ENCODE measurements at regions not wholly inside any gene's neighbourhood (a gene's known extent, or its start where the extent isn't known, plus 50 kb on each side); places are given as distances from the start of the nearest gene placed in this dataset.

DNA sequence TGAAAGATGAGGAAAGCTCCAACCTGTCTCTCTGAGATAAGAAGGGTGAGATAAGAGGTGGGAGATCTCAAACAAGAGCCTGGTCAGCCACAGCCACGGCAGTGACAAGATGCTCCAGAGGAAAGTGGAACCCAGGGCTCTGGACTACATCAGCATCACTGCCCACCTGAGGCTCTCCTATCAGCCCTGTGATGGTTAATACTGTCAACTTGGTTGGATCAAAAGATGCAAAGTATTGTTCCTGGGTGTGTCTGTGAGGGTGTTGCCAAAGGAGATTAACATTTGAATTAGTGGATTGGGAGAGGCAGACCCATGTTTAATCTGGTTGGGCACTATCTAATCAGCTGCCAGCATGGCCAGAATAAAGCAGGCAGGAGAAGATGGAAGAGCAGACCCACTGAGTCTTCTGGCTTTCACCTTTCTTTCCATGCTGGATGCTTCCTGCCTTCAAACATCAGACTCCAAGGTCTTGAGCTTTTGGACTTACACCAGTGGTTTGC lies 476.6 kb upstream of the NBEA start:
- H3K9me3 Mint-ChIP-seq: peaks cover 5% of the 10 kb centered on the region
- H3K4me1 Mint-ChIP-seq: no peaks in the 10 kb centered on the region
- H3K36me3 Mint-ChIP-seq: no peaks in the 10 kb centered on the region
- H3K27me3 Mint-ChIP-seq: peaks cover 2% of the 10 kb centered on the region
- H3K4me3 Mint-ChIP-seq: no peak overlapping the region
- H3K27ac Mint-ChIP-seq: no peak overlapping the region

DNA sequence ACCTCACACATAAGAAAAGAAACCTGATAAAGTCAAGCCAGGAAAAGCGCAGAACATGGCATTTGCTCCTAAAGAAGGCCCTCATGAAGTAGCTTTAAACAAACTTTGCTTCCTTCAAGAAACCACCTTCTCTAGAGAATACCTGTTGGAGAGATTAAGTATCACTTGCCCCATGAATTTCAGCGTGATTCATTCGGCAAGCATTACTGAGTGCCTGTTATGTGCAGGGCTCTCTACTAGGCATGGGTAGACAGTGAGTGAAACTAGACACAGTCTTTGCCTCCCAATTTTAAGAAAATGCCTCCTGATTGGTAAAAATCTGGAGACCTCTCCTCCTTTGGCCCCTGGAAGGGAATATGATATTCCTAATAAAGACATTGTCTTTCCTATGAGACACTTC lies 475.8 kb upstream of the NBEA start:
- Mint-ChIP-seq H3K4me1 (no peaks in the 10 kb centered on the region), H3K27me3 (peaks cover 2% of the 10 kb centered on the region), H3K4me3 (no peak overlapping the region), H3K27ac (no peak overlapping the region), H3K36me3 (no peaks in the 10 kb centered on the region), H3K9me3 (no peaks in the 10 kb centered on the region)

- peaks cover 2% of the 10 kb centered on the region for H3K27me3 Mint-ChIP-seq
- no peaks in the 10 kb centered on the region for H3K36me3 Mint-ChIP-seq
- H3K27ac Mint-ChIP-seq: no peak overlapping the region
- H3K4me1 Mint-ChIP-seq: no peaks in the 10 kb centered on the region
- no peak overlapping the region for H3K4me3 Mint-ChIP-seq
- H3K9me3 Mint-ChIP-seq: no peaks in the 10 kb centered on the region
These were observed 474.5 kb upstream of the NBEA start for GRCh38 chr13:34467450-34468083.

- peaks cover 2% of the 10 kb centered on the region for H3K27me3 Mint-ChIP-seq
- no peak overlapping the region for H3K27ac Mint-ChIP-seq
- H3K4me3 Mint-ChIP-seq: no peak overlapping the region
- no peaks in the 10 kb centered on the region for H3K4me1 Mint-ChIP-seq
- H3K36me3 Mint-ChIP-seq: no peaks in the 10 kb centered on the region
- no peaks in the 10 kb centered on the region for H3K9me3 Mint-ChIP-seq
These were observed 472.7 kb upstream of the NBEA start for GRCh38 chr13:34469196-34469986.

GRCh38 chr13:34474187-34474868 lies 467.7 kb upstream of the NBEA start:
- H3K36me3 Mint-ChIP-seq: no peaks in the 10 kb centered on the region
- no peaks in the 10 kb centered on the region for H3K27me3 Mint-ChIP-seq
- no peak overlapping the region for H3K4me3 Mint-ChIP-seq
- H3K4me1 Mint-ChIP-seq: no peaks in the 10 kb centered on the region
- no peak overlapping the region for H3K27ac Mint-ChIP-seq
- H3K9me3 Mint-ChIP-seq: peaks cover under 1% of the 10 kb centered on the region

DNA sequence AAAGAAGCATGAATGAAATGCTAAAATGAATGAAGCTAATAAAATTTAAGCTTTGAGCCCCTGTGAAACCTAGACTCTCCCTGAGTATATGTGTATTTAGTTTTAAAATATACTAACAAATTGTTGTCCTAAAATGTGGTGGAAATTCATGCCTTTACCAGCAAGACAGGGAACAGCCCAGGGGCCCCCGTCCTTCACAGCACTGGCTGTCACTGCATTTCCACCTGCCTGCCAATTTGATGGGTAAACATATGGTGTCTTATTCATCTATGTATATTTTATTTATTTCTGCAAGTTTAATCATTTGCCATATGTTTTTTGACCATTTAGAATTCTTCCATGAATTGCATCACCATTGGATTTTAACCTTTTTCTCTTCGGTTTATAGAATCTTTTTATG lies 463.7 kb upstream of the NBEA start:
- Mint-ChIP-seq H3K4me3 (no peak overlapping the region), H3K9me3 (peaks cover 5% of the 10 kb centered on the region), H3K27ac (no peak overlapping the region), H3K36me3 (no peaks in the 10 kb centered on the region), H3K27me3 (no peaks in the 10 kb centered on the region), H3K4me1 (no peaks in the 10 kb centered on the region)

GRCh38 chr13:34502011-34502410 lies 440.1 kb upstream of the NBEA start:
- Mint-ChIP-seq H3K4me3 (no peak overlapping the region), H3K27me3 (no peaks in the 10 kb centered on the region), H3K27ac (no peak overlapping the region), H3K36me3 (no peaks in the 10 kb centered on the region), H3K9me3 (peaks cover 4% of the 10 kb centered on the region), H3K4me1 (no peaks in the 10 kb centered on the region)

GRCh38 chr13:34502621-34503020 lies 439.4 kb upstream of the NBEA start:
- Mint-ChIP-seq H3K27ac (no peak overlapping the region), H3K4me1 (no peaks in the 10 kb centered on the region), H3K27me3 (no peaks in the 10 kb centered on the region), H3K36me3 (no peaks in the 10 kb centered on the region), H3K4me3 (no peak overlapping the region), H3K9me3 (peaks cover 10% of the 10 kb centered on the region)

GRCh38 chr13:34506796-34507195 lies 435.3 kb upstream of the NBEA start:
- H3K27ac Mint-ChIP-seq: no peak overlapping the region
- H3K4me1 Mint-ChIP-seq: no peaks in the 10 kb centered on the region
- no peak overlapping the region for H3K4me3 Mint-ChIP-seq
- H3K36me3 Mint-ChIP-seq: no peaks in the 10 kb centered on the region
- H3K9me3 Mint-ChIP-seq: peaks cover 16% of the 10 kb centered on the region
- H3K27me3 Mint-ChIP-seq: no peaks in the 10 kb centered on the region

DNA sequence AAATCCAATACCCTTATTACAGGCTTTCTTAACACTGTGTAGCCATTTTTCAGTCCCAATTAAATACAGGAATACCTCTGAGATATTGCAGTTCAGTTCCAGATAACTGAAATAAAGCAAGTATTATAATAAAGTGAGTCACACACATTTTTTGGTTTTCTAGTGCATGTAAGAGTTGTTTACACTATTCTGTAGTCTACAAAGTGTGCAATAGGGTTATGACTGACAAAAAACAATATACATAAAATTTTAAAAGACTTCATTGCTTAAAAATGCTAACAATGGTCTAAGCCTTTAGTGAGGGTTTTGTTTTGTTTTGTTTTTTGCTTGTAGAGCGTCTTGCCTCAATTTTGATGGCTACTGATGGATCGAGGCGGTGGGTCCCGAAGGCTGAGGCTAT lies 434.4 kb upstream of the NBEA start:
- no peak overlapping the region for H3K4me3 Mint-ChIP-seq
- H3K9me3 Mint-ChIP-seq: peaks cover 16% of the 10 kb centered on the region
- H3K27ac Mint-ChIP-seq: no peak overlapping the region
- no peaks in the 10 kb centered on the region for H3K4me1 Mint-ChIP-seq
- no peaks in the 10 kb centered on the region for H3K27me3 Mint-ChIP-seq
- no peaks in the 10 kb centered on the region for H3K36me3 Mint-ChIP-seq

DNA sequence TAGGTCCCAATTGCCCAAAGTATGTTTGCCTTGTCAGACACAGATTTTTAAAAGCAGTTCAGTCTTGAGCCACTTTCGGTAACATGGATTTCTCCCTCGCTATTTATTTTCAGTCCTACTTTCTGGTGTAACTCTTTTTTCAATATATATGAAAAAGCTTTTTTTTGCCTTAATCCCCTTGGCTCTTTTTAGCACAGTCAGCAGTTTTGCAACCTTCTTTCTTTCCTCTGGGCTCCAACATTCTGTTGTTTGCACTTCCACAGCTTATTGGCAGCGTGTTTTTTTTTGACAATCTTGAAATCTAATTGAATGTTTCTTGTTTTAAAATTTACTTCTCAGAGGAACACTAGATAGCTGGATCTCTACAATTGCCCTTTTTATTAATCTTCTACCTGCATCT lies 429.3 kb upstream of the NBEA start:
- Mint-ChIP-seq H3K9me3 (peaks cover 22% of the 10 kb centered on the region), H3K27ac (no peak overlapping the region), H3K4me3 (no peak overlapping the region), H3K36me3 (no peaks in the 10 kb centered on the region), H3K4me1 (no peaks in the 10 kb centered on the region), H3K27me3 (peaks cover 1% of the 10 kb centered on the region)

DNA sequence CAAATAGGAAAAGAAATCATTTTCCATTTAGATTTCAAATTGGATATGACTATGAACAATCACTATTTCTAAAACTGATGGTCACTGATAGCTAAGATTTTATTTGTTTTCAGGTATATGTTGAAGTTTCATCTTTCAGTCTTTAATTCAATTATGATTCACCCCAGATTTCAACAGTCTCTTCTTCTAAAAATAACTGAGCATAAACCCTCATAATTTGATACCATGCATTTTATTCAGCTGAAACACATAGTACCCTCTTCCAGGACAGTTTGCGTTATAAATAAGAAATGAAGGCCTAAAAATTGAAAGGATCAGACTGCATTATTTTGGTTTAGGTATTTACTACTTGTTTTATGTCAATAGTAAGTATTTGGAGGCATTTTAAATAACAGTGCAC lies 428.5 kb upstream of the NBEA start:
- Mint-ChIP-seq H3K4me3 (no peak overlapping the region), H3K4me1 (no peaks in the 10 kb centered on the region), H3K9me3 (peaks cover 21% of the 10 kb centered on the region), H3K27ac (no peak overlapping the region), H3K27me3 (peaks cover 1% of the 10 kb centered on the region), H3K36me3 (no peaks in the 10 kb centered on the region)

DNA sequence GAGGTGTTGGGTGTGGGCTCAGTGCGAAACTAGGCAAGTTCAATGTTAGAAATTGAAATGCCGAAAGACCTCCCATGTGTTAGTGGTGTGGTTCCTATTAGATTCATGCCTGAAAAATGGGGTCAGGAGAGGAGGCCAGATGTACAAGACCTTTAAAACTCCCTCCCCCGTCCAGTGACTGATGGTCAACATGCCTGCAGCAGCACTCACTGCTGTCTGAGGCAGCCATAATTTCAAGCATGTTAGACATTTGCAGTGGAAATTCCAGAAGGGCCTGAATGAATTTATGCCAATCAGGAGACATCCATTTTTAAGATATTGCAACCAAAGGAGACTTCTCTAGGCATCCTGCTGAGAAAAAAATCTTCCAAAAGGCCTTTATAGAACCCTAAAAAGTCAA lies 426.9 kb upstream of the NBEA start:
- no peak overlapping the region for H3K27ac Mint-ChIP-seq
- H3K4me1 Mint-ChIP-seq: no peaks in the 10 kb centered on the region
- peaks cover 1% of the 10 kb centered on the region for H3K27me3 Mint-ChIP-seq
- H3K4me3 Mint-ChIP-seq: no peak overlapping the region
- H3K9me3 Mint-ChIP-seq: peaks cover 18% of the 10 kb centered on the region
- H3K36me3 Mint-ChIP-seq: no peaks in the 10 kb centered on the region

- peaks cover 2% of the 10 kb centered on the region for H3K27me3 Mint-ChIP-seq
- H3K4me1 Mint-ChIP-seq: no peaks in the 10 kb centered on the region
- H3K36me3 Mint-ChIP-seq: no peaks in the 10 kb centered on the region
- no peak overlapping the region for H3K27ac Mint-ChIP-seq
- H3K9me3 Mint-ChIP-seq: peaks cover 6% of the 10 kb centered on the region
- no peak overlapping the region for H3K4me3 Mint-ChIP-seq
These were observed 420.9 kb upstream of the NBEA start for GRCh38 chr13:34521171-34521570.

DNA sequence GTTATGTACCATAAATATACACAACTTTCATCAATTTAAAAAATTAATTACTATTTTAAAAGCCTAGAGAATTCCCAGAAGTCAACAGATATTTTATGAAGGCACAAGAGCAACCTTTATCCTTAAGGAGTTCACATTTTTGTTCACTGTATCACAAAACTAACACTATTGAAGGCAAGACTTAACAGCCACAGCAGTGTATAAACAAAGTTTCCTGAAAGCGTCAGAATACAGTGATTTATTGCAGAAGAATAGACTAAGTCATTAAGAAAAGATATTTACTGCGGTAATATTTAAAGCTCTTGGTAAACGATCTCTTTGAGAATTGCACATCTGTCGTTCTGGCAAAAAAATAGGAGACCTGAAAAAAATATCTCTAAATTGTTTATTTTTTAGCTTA lies 419.3 kb upstream of the NBEA start:
- no peak overlapping the region for H3K27ac Mint-ChIP-seq
- no peaks in the 10 kb centered on the region for H3K4me1 Mint-ChIP-seq
- H3K36me3 Mint-ChIP-seq: no peaks in the 10 kb centered on the region
- no peaks in the 10 kb centered on the region for H3K9me3 Mint-ChIP-seq
- no peak overlapping the region for H3K4me3 Mint-ChIP-seq
- H3K27me3 Mint-ChIP-seq: peaks cover 2% of the 10 kb centered on the region

DNA sequence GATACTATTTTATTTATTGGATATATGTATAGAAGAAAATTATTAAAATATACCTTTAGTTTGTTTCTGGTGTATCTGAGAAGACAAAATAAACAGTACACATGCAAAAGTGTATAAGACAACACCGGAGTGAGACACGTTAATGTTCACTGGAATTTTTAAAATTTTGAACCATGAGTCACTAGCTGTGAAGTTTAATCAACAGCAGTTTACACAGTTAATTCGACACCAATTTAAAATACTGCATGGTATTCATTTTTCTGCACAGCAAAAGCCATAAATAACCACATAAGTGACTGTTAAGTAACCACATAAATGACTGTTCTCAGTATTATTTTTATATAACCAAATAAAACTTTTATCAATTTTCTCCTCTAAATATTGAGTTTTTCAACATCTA lies 418.7 kb upstream of the NBEA start:
- Mint-ChIP-seq H3K27me3 (peaks cover 2% of the 10 kb centered on the region), H3K9me3 (no peaks in the 10 kb centered on the region), H3K36me3 (no peaks in the 10 kb centered on the region), H3K4me1 (no peaks in the 10 kb centered on the region), H3K4me3 (no peak overlapping the region), H3K27ac (no peak overlapping the region)
